Mucosa of descending colon (tissue), 3 donors: ENCODE measurements at regions not wholly inside any gene's neighbourhood (a gene's known extent, or its start where the extent isn't known, plus 50 kb on each side); places are given as distances from the start of the nearest gene placed in this dataset.

Experiments
- ATAC-seq: fragments of 200-7000 bp; cut with Tn5 transposase; one replicate; pipeline ENCODE4 v1.9.1; 2020; ENCODE audit warnings: mild to moderate bottlenecking, moderate library complexity
- DNase-seq, 3 donors: peaks; one replicate each; pipeline ENCODE4 v3.0.0-alpha.2; 2020
- H3K36me3 ChIP-seq: fragments of 200-600 bp; one replicate; pipeline ENCODE4 v1.8.0; 2021; ENCODE audit warnings: low read depth, mild to moderate bottlenecking
- H3K4me1 ChIP-seq: fragments of 200-600 bp; one replicate; pipeline ENCODE4 v1.8.0; 2021; ENCODE audit warnings: low read depth, mild to moderate bottlenecking
- H3K4me3 ChIP-seq: fragments of 200-600 bp; one replicate; pipeline ENCODE4 v1.8.0; 2021; ENCODE audit warnings: mild to moderate bottlenecking
- H3K9me3 ChIP-seq: fragments of 200-600 bp; one replicate; pipeline ENCODE4 v1.8.0; 2021; ENCODE audit warnings: mild to moderate bottlenecking
- intact Hi-C, 2 donors: fragments of 100-400 bp; cut with DNase I in 1 of 2; cut with micrococcal nuclease in 1 of 2; formaldehyde crosslinking; loops; one replicate each; pipeline versions ENCODE4 v1.11.0 to v1.11.1; 2022; cut with DNase I, micrococcal nuclease
- TF ChIP-seq, protein P1 (sequence below): fragments of 200-600 bp; IDR thresholded peaks from one replicate; pipeline ENCODE4 v1.8.0; 2022; ENCODE audit warnings: antibody characterized with exemption, mild to moderate bottlenecking
- donor health status: DM: no; HTN: no; CAD: no; lungs with moderate emphysema.
- donor health status: DM: no; HTN: no; CAD: no.
- donor health status: DM: no; HTN: yes; CAD: no.

- intact Hi-C loops = no loop called here
- ATAC-seq = no peak
- Histone ChIP-seq H3K9me3 (no peaks in the 10 kb centered on the region), H3K36me3 (no peaks in the 10 kb centered on the region), H3K4me3 (no peak overlapping the region), H3K4me1 (no peaks in the 10 kb centered on the region)
- DNase-seq = no peak
- TF ChIP-seq, protein P1, sequence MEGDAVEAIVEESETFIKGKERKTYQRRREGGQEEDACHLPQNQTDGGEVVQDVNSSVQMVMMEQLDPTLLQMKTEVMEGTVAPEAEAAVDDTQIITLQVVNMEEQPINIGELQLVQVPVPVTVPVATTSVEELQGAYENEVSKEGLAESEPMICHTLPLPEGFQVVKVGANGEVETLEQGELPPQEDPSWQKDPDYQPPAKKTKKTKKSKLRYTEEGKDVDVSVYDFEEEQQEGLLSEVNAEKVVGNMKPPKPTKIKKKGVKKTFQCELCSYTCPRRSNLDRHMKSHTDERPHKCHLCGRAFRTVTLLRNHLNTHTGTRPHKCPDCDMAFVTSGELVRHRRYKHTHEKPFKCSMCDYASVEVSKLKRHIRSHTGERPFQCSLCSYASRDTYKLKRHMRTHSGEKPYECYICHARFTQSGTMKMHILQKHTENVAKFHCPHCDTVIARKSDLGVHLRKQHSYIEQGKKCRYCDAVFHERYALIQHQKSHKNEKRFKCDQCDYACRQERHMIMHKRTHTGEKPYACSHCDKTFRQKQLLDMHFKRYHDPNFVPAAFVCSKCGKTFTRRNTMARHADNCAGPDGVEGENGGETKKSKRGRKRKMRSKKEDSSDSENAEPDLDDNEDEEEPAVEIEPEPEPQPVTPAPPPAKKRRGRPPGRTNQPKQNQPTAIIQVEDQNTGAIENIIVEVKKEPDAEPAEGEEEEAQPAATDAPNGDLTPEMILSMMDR = no peak
Observed at GRCh38 chr6:133591275-133591674, 297.6 kb upstream of the TCF21 start.

DNA sequence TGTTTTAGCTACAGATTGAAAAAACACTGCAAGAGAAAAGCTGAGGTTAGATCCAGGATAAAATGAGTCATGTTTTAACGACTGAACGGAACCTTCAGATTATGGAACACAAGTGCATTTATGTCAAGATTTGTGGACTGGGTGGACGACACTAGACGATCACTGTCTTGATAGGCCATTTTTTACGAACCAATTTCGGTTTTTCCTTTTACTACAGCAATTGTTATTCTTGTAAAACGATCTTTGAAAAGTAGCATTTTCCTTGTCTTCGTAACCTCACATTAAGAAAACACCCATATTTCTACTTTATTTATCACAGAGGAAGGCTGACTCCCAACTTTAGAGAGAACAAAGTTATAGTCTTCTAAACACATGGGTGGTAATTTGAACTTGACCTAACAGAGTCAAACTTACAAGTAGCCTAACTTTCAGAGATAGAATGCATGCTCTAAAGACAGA lies 294.2 kb upstream of the TCF21 start:
- Histone ChIP-seq H3K4me1 (no peaks in the 10 kb centered on the region), H3K9me3 (no peaks in the 10 kb centered on the region), H3K36me3 (no peaks in the 10 kb centered on the region), H3K4me3 (no peak overlapping the region)
- no peak for ATAC-seq
- TF ChIP-seq, protein P1 = no peak
- no peak for DNase-seq
- intact Hi-C loops = no loop called here

- TF ChIP-seq, protein P1 = no peak
- no peaks in the 10 kb centered on the region for H3K9me3 ChIP-seq
- H3K36me3 ChIP-seq = no peaks in the 10 kb centered on the region
- peak in 1 of 3 donors; percentile 4 for DNase-seq
- no peak overlapping the region for H3K4me3 ChIP-seq
- peak; percentile 14 for ATAC-seq
- H3K4me1 ChIP-seq = no peaks in the 10 kb centered on the region
- intact Hi-C loops = no loop called here
Observed at GRCh38 chr6:133595111-133595761, 293.7 kb upstream of the TCF21 start.

DNA sequence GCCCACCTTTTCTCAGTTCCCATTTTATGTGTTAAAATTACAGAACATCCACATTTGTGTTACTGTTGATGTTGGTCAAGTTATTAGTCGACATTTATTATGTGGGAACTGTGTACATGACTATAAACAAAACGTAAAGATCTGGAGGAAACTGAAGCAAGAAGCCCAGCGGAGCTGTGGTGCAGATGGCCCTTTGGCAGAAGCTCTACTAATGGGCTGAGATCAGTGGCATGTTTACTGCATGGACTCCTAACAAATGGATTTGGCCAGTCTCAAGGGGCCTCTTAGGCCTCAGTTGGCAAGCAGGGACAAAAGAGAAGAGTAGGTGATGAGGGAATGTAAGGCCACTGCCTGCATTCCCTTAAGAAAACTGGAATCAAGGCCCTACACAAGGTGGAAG lies 282.1 kb upstream of the TCF21 start:
- no peak for ATAC-seq
- intact Hi-C loops = no loop called here
- TF ChIP-seq, protein P1 = no peak
- Histone ChIP-seq H3K4me1 (no peaks in the 10 kb centered on the region), H3K9me3 (no peaks in the 10 kb centered on the region), H3K4me3 (no peak overlapping the region), H3K36me3 (no peaks in the 10 kb centered on the region)
- DNase-seq = no peak

GRCh38 chr6:133608620-133609019 lies 280.3 kb upstream of the TCF21 start:
- DNase-seq (no peak), ATAC-seq (no peak)
- intact Hi-C loops = no loop called here
- Histone ChIP-seq H3K9me3 (no peaks in the 10 kb centered on the region), H3K4me1 (no peaks in the 10 kb centered on the region), H3K36me3 (no peaks in the 10 kb centered on the region), H3K4me3 (no peak overlapping the region)
- TF ChIP-seq, protein P1 = no peak
